ENCODE measurements at regions not wholly inside any gene's neighbourhood (a gene's known extent, or its start where the extent isn't known, plus 50 kb on each side); places are given as distances from the start of the nearest gene placed in this dataset.

DNA sequence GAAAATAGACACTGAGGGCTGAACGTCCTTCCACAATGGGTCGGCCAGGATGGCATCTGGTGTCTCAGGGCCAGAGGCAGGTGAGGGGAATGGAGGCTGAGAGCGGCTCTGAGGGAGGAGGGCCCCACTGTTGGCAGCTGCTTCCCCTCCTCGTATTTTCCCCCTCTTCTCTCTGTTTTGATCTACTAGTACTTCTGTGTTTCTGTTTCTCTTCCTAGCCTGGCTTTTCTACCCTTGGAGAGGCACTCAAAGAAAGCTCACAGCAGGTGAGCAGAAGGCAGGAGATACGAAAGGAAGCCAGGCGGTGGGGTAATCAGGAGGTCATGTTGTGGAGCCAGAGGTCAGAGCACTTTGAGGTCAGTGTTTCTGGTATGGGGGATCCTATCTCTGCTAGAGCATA is 151.8 kb upstream of the GATB start:
- DNase-seq, result no peak
- Mint-ChIP-seq H3K36me3 (ENCODE audit: low read depth) (no peaks in the 10 kb centered on the region), H3K9me3 (peaks cover 12% of the 10 kb centered on the region), H3K4me3 (no peak overlapping the region), H3K27ac (no peak overlapping the region), H3K4me1 (ENCODE audit: low read depth) (peaks cover 3% of the 10 kb centered on the region), H3K27me3 (no peaks in the 10 kb centered on the region)

GRCh38 chr4:151911970-151912369 is 151.2 kb upstream of the GATB start:
- no peaks in the 10 kb centered on the region for H3K36me3 Mint-ChIP-seq (ENCODE audit: low read depth)
- no peak for DNase-seq
- H3K27me3 Mint-ChIP-seq, result no peaks in the 10 kb centered on the region
- no peak overlapping the region for H3K4me3 Mint-ChIP-seq
- H3K9me3 Mint-ChIP-seq, result peaks cover 12% of the 10 kb centered on the region
- peaks cover 3% of the 10 kb centered on the region for H3K4me1 Mint-ChIP-seq (ENCODE audit: low read depth)
- H3K27ac Mint-ChIP-seq, result no peak overlapping the region

- Mint-ChIP-seq H3K9me3 (peaks cover 3% of the 10 kb centered on the region), H3K36me3 (ENCODE audit: low read depth) (no peaks in the 10 kb centered on the region), H3K27ac (no peak overlapping the region), H3K27me3 (no peaks in the 10 kb centered on the region), H3K4me3 (no peak overlapping the region), H3K4me1 (ENCODE audit: low read depth) (peaks cover 3% of the 10 kb centered on the region)
- DNase-seq, result no peak
Observed at GRCh38 chr4:151908734-151909497, 148.1 kb upstream of the GATB start.

GRCh38 chr4:151908201-151908600 is 147.4 kb upstream of the GATB start:
- no peak for DNase-seq
- H3K36me3 Mint-ChIP-seq (ENCODE audit: low read depth), result no peaks in the 10 kb centered on the region
- no peak overlapping the region for H3K4me3 Mint-ChIP-seq
- peaks cover 3% of the 10 kb centered on the region for H3K4me1 Mint-ChIP-seq (ENCODE audit: low read depth)
- no peak overlapping the region for H3K27ac Mint-ChIP-seq
- peaks cover 4% of the 10 kb centered on the region for H3K9me3 Mint-ChIP-seq
- no peaks in the 10 kb centered on the region for H3K27me3 Mint-ChIP-seq

DNA sequence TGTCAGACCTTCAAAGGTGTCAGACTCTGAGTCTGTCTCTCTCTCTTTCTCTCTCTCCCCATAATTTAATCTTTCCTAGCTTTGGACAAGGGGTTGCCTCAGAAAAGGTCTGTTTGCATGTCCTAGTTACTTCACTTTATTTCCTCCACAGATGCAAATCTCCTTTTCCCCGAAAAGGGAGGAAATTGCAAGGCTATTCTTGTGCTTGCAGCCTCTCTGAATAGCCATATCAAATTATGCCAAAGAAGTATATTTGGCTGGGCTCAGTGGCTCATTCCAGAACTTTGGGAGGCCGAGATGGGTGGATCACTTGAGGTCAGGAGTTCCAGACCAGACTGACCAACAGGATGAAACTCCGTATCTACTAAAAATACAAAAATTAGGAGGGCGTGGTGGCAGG is 145.6 kb upstream of the GATB start:
- DNase-seq, result no peak
- peaks cover 20% of the 10 kb centered on the region for H3K9me3 Mint-ChIP-seq
- peaks cover 3% of the 10 kb centered on the region for H3K4me1 Mint-ChIP-seq (ENCODE audit: low read depth)
- H3K36me3 Mint-ChIP-seq (ENCODE audit: low read depth), result peaks cover 7% of the 10 kb centered on the region
- no peak overlapping the region for H3K27ac Mint-ChIP-seq
- H3K4me3 Mint-ChIP-seq, result no peak overlapping the region
- H3K27me3 Mint-ChIP-seq, result no peaks in the 10 kb centered on the region

DNA sequence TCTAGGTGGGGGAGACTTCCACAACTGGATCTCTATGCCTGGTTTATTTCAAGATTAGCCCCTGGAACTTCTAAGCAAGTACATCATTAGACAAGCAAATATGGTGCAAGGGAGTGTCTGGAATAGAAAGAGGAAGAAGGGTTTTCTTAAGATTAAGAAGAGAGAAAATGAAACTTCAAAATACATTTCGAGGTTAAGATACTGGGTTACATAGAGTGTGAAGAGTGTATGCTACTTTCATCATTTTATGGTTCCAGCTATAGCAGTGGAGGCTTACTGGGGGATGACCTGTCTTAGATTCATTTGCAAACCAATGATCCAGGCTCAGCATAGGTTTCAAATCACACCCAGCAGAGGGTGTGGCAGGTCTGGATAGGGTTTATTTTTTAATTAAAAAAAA is 144.4 kb upstream of the GATB start:
- no peak overlapping the region for H3K4me3 Mint-ChIP-seq
- peaks cover 22% of the 10 kb centered on the region for H3K9me3 Mint-ChIP-seq
- H3K36me3 Mint-ChIP-seq (ENCODE audit: low read depth), result peaks cover 7% of the 10 kb centered on the region
- no peaks in the 10 kb centered on the region for H3K27me3 Mint-ChIP-seq
- no peak overlapping the region for H3K27ac Mint-ChIP-seq
- peaks cover 3% of the 10 kb centered on the region for H3K4me1 Mint-ChIP-seq (ENCODE audit: low read depth)
- DNase-seq, result no peak

- H3K9me3 Mint-ChIP-seq, result peaks cover 22% of the 10 kb centered on the region
Observed at GRCh38 chr4:151901631-151902030, 140.8 kb upstream of the GATB start.

GRCh38 chr4:151896880-151897279 is 136.1 kb upstream of the GATB start:
- Mint-ChIP-seq H3K9me3 (peaks cover 6% of the 10 kb centered on the region), H3K36me3 (ENCODE audit: low read depth) (no peaks in the 10 kb centered on the region), H3K27ac (no peak overlapping the region), H3K4me3 (no peak overlapping the region), H3K4me1 (ENCODE audit: low read depth) (no peaks in the 10 kb centered on the region), H3K27me3 (no peaks in the 10 kb centered on the region)
- DNase-seq, result no peak

More at GRCh38 chr4:151901631-151902030, 140.8 kb upstream of the GATB start:
- DNase-seq, result no peak
- H3K27ac Mint-ChIP-seq, result no peak overlapping the region
- no peaks in the 10 kb centered on the region for H3K4me1 Mint-ChIP-seq (ENCODE audit: low read depth)
- H3K36me3 Mint-ChIP-seq (ENCODE audit: low read depth), result peaks cover 7% of the 10 kb centered on the region
- H3K4me3 Mint-ChIP-seq, result no peak overlapping the region
- no peaks in the 10 kb centered on the region for H3K27me3 Mint-ChIP-seq

- H3K4me3 Mint-ChIP-seq, result no peak overlapping the region
- H3K27ac Mint-ChIP-seq, result no peak overlapping the region
- no peaks in the 10 kb centered on the region for H3K36me3 Mint-ChIP-seq (ENCODE audit: low read depth)
- H3K4me1 Mint-ChIP-seq (ENCODE audit: low read depth), result no peaks in the 10 kb centered on the region
- DNase-seq, result no peak
- no peaks in the 10 kb centered on the region for H3K27me3 Mint-ChIP-seq
- H3K9me3 Mint-ChIP-seq, result no peaks in the 10 kb centered on the region
Observed at GRCh38 chr4:151895671-151896070, 134.9 kb upstream of the GATB start.

DNA sequence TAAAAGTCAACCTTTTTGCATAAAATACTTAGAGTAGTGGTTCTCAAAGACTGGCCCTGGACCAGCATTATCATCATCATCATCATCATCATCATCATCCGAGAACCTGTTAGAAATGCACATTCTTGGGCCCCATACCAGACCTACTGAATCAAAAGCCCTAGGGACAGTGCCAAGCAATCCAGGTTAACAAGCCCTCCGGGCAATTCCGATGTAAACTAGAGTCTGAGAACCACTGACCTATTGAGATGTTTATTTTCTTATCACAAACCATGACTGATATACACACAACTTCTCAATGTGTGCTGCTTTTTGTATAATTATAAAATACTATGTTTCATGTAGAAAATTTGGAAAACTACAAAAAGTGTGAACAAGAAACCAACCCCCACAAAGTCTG is 133.4 kb upstream of the GATB start:
- Mint-ChIP-seq H3K4me3 (no peak overlapping the region), H3K9me3 (no peaks in the 10 kb centered on the region), H3K4me1 (ENCODE audit: low read depth) (no peaks in the 10 kb centered on the region), H3K27ac (no peak overlapping the region), H3K27me3 (no peaks in the 10 kb centered on the region), H3K36me3 (ENCODE audit: low read depth) (no peaks in the 10 kb centered on the region)
- DNase-seq, result no peak

GRCh38 chr4:151888367-151888866 is 127.6 kb upstream of the GATB start:
- DNase-seq, result no peak
- no peaks in the 10 kb centered on the region for H3K27me3 Mint-ChIP-seq
- H3K4me1 Mint-ChIP-seq (ENCODE audit: low read depth), result peaks cover 13% of the 10 kb centered on the region
- no peaks in the 10 kb centered on the region for H3K36me3 Mint-ChIP-seq (ENCODE audit: low read depth)
- no peak overlapping the region for H3K4me3 Mint-ChIP-seq
- H3K27ac Mint-ChIP-seq, result peak overlapping the region; percentile 42
- H3K9me3 Mint-ChIP-seq, result no peaks in the 10 kb centered on the region

DNA sequence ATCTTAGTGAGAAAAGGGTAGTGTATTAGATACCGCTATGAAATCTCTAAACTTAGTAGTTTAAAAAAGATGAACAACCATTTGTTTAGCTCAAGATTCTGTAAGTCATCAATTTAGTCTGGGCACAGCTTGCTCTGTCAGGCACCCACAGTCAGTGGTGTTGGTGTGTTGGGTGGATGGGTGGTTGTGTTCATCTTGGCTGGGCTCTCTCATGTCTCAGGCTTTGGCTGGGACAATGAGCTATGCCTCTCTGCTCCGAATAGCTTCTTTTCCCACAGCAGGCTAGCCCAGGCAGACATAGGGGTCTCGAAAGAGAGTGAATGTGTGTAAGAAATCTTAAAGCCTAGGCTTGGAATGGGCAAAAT is 127.0 kb upstream of the GATB start:
- H3K27ac Mint-ChIP-seq, result no peak overlapping the region
- no peak for DNase-seq
- H3K36me3 Mint-ChIP-seq (ENCODE audit: low read depth), result no peaks in the 10 kb centered on the region

GRCh38 chr4:151887031-151887815 is 126.4 kb upstream of the GATB start:
- Mint-ChIP-seq H3K27ac (no peak overlapping the region), H3K4me1 (ENCODE audit: low read depth) (peaks cover 25% of the 10 kb centered on the region), H3K4me3 (no peak overlapping the region), H3K36me3 (ENCODE audit: low read depth) (no peaks in the 10 kb centered on the region), H3K27me3 (no peaks in the 10 kb centered on the region), H3K9me3 (no peaks in the 10 kb centered on the region)
- DNase-seq, result no peak

More for the DNA sequence above, 127.0 kb upstream of the GATB start:
- no peak overlapping the region for H3K4me3 Mint-ChIP-seq
- peaks cover 19% of the 10 kb centered on the region for H3K4me1 Mint-ChIP-seq (ENCODE audit: low read depth)
- no peaks in the 10 kb centered on the region for H3K27me3 Mint-ChIP-seq
- H3K9me3 Mint-ChIP-seq, result no peaks in the 10 kb centered on the region

- Mint-ChIP-seq H3K9me3 (no peaks in the 10 kb centered on the region), H3K27ac (no peak overlapping the region), H3K27me3 (no peaks in the 10 kb centered on the region), H3K36me3 (ENCODE audit: low read depth) (no peaks in the 10 kb centered on the region), H3K4me1 (ENCODE audit: low read depth) (peaks cover 41% of the 10 kb centered on the region), H3K4me3 (no peak overlapping the region)
- no peak for DNase-seq
Observed at GRCh38 chr4:151885123-151885522, 124.3 kb upstream of the GATB start.

DNA sequence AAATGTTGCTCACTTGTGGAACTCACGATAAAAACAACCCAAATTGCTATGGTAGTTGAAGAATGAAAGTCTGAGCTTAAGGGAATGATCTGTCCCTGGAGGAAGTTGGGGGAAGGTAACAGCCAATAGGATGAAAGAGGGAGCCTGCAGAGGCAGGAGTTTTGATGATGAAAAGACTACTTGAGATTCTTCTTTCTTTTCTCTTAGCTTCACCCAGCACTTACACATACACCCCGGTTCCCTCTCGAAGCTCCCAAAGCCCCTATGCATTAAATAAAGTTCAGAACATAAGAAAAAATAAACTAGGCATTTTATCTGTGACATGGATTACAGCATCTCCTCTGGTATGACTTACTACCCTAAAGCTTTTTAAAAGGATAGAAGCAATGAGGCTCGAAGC is 122.9 kb upstream of the GATB start:
- no peaks in the 10 kb centered on the region for H3K27me3 Mint-ChIP-seq
- H3K36me3 Mint-ChIP-seq (ENCODE audit: low read depth), result no peaks in the 10 kb centered on the region
- no peak overlapping the region for H3K27ac Mint-ChIP-seq
- H3K4me1 Mint-ChIP-seq (ENCODE audit: low read depth), result peaks cover 41% of the 10 kb centered on the region
- H3K4me3 Mint-ChIP-seq, result no peak overlapping the region
- DNase-seq, result no peak
- H3K9me3 Mint-ChIP-seq, result no peaks in the 10 kb centered on the region
